ENCODE measurements at regions not wholly inside any gene's neighbourhood (a gene's known extent, or its start where the extent isn't known, plus 50 kb on each side); places are given as distances from the start of the nearest gene placed in this dataset.

DNA sequence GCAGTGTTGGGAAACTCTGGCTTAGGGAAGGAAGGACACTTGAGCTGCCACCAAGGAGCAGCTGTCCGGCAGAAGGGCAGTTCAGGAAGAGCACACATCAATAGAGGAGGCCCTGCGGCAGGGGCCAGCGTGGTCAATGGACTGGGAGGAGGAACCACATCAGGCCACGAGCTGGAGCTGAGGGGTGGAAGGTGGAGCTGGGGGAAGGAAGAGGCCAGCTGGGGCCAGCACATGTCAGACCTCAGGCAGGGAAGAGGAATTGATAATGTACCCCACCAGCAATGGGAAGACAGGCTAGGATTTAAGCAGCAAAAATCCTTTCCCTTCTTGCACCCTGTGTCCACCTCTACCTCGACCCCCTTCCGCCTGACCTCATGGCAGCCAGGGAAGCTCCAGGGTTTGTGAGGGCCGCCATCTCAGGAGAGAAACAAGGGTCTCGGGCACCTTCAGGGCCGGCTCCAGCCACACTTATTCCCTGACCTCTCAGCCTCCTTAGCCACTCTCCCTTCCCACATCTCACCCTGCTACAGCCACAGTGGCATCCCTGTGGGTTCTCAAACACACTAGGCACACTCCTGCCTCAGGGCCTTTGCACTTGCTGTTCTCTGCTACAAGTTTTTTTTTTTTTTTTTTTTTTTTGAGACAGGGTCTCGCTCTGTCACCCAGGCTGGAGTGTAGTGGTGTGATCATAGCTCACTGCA, 157.8 kb upstream of the GRK3 start (continued):
- TF ChIP-seq ZFP62 (CRISPR knock-in tag; IDR thresholded peaks at IDR 0.05) (no peak), ZNF335 (CRISPR knock-in tag; IDR thresholded peaks at IDR 0.05) (0 out of 2 replicates have a peak, but pooled peaks have one; percentile 36), ZNF430 (CRISPR knock-in tag; IDR thresholded peaks at IDR 0.05) (peak; percentile 56; the same call in 1 of the 2 replicates), RFXAP (CRISPR knock-in tag; IDR thresholded peaks at IDR 0.05; ENCODE audit: borderline replicate concordance) (peak; percentile 61; the same call in 1 of the 2 replicates), ZNF333 (CRISPR knock-in tag; IDR thresholded peaks at IDR 0.05; ENCODE audit: borderline replicate concordance) (no peak), SAP130 (CRISPR knock-in tag; IDR thresholded peaks at IDR 0.05; ENCODE audit: low read depth) (peak; percentile 92), MXD4 (CRISPR knock-in tag; IDR thresholded peaks at IDR 0.05) (peak; percentile 54; the same call in 1 of the 2 replicates), ETV5 (CRISPR knock-in tag; IDR thresholded peaks at IDR 0.05; ENCODE audit: borderline replicate concordance) (peak; percentile 51; the same call in 1 of the 2 replicates), CENPX (CRISPR knock-in tag; IDR thresholded peaks at IDR 0.05) (no peak), PHF8 (CRISPR knock-in tag; IDR thresholded peaks at IDR 0.05) (0 out of 2 replicates have a peak, but pooled peaks have one; percentile 29)
- TF ChIP-seq, protein P1, sequence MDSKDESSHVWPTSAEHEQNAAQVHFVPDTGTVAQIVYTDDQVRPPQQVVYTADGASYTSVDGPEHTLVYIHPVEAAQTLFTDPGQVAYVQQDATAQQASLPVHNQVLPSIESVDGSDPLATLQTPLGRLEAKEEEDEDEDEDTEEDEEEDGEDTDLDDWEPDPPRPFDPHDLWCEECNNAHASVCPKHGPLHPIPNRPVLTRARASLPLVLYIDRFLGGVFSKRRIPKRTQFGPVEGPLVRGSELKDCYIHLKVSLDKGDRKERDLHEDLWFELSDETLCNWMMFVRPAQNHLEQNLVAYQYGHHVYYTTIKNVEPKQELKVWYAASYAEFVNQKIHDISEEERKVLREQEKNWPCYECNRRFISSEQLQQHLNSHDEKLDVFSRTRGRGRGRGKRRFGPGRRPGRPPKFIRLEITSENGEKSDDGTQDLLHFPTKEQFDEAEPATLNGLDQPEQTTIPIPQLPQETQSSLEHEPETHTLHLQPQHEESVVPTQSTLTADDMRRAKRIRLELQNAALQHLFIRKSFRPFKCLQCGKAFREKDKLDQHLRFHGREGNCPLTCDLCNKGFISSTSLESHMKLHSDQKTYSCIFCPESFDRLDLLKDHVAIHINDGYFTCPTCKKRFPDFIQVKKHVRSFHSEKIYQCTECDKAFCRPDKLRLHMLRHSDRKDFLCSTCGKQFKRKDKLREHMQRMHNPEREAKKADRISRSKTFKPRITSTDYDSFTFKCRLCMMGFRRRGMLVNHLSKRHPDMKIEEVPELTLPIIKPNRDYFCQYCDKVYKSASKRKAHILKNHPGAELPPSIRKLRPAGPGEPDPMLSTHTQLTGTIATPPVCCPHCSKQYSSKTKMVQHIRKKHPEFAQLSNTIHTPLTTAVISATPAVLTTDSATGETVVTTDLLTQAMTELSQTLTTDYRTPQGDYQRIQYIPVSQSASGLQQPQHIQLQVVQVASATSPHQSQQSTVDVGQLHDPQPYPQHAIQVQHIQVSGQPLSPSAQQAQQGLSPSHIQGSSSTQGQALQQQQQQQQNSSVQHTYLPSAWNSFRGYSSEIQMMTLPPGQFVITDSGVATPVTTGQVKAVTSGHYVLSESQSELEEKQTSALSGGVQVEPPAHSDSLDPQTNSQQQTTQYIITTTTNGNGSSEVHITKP (CRISPR knock-in tag; IDR thresholded peaks at IDR 0.05; ENCODE audit: low read depth) = peak; percentile 63; the same call in 1 of the 2 replicates
- TF ChIP-seq, protein P2, sequence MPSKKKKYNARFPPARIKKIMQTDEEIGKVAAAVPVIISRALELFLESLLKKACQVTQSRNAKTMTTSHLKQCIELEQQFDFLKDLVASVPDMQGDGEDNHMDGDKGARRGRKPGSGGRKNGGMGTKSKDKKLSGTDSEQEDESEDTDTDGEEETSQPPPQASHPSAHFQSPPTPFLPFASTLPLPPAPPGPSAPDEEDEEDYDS (CRISPR knock-in tag; IDR thresholded peaks at IDR 0.05) = peak; percentile 31; the same call in 1 of the 2 replicates
- TF ChIP-seq, protein P3, sequence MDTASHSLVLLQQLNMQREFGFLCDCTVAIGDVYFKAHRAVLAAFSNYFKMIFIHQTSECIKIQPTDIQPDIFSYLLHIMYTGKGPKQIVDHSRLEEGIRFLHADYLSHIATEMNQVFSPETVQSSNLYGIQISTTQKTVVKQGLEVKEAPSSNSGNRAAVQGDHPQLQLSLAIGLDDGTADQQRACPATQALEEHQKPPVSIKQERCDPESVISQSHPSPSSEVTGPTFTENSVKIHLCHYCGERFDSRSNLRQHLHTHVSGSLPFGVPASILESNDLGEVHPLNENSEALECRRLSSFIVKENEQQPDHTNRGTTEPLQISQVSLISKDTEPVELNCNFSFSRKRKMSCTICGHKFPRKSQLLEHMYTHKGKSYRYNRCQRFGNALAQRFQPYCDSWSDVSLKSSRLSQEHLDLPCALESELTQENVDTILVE (CRISPR knock-in tag; IDR thresholded peaks at IDR 0.05) = no peak
- TF ChIP-seq, protein P4, sequence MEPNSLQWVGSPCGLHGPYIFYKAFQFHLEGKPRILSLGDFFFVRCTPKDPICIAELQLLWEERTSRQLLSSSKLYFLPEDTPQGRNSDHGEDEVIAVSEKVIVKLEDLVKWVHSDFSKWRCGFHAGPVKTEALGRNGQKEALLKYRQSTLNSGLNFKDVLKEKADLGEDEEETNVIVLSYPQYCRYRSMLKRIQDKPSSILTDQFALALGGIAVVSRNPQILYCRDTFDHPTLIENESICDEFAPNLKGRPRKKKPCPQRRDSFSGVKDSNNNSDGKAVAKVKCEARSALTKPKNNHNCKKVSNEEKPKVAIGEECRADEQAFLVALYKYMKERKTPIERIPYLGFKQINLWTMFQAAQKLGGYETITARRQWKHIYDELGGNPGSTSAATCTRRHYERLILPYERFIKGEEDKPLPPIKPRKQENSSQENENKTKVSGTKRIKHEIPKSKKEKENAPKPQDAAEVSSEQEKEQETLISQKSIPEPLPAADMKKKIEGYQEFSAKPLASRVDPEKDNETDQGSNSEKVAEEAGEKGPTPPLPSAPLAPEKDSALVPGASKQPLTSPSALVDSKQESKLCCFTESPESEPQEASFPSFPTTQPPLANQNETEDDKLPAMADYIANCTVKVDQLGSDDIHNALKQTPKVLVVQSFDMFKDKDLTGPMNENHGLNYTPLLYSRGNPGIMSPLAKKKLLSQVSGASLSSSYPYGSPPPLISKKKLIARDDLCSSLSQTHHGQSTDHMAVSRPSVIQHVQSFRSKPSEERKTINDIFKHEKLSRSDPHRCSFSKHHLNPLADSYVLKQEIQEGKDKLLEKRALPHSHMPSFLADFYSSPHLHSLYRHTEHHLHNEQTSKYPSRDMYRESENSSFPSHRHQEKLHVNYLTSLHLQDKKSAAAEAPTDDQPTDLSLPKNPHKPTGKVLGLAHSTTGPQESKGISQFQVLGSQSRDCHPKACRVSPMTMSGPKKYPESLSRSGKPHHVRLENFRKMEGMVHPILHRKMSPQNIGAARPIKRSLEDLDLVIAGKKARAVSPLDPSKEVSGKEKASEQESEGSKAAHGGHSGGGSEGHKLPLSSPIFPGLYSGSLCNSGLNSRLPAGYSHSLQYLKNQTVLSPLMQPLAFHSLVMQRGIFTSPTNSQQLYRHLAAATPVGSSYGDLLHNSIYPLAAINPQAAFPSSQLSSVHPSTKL (CRISPR knock-in tag; IDR thresholded peaks at IDR 0.05) = peak; percentile 69
- TF ChIP-seq, protein P5, sequence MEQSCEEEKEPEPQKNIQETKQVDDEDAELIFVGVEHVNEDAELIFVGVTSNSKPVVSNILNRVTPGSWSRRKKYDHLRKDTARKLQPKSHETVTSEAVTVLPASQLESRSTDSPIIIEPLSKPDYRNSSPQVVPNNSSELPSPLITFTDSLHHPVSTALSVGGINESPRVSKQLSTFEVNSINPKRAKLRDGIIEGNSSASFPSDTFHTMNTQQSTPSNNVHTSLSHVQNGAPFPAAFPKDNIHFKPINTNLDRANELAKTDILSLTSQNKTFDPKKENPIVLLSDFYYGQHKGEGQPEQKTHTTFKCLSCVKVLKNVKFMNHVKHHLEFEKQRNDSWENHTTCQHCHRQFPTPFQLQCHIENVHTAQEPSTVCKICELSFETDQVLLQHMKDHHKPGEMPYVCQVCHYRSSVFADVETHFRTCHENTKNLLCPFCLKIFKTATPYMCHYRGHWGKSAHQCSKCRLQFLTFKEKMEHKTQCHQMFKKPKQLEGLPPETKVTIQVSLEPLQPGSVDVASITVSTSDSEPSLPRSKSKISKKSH (CRISPR knock-in tag; IDR thresholded peaks at IDR 0.05; ENCODE audit: borderline replicate concordance) = no peak; the same call in 1 of the 2 replicates
- TF ChIP-seq, protein P6, sequence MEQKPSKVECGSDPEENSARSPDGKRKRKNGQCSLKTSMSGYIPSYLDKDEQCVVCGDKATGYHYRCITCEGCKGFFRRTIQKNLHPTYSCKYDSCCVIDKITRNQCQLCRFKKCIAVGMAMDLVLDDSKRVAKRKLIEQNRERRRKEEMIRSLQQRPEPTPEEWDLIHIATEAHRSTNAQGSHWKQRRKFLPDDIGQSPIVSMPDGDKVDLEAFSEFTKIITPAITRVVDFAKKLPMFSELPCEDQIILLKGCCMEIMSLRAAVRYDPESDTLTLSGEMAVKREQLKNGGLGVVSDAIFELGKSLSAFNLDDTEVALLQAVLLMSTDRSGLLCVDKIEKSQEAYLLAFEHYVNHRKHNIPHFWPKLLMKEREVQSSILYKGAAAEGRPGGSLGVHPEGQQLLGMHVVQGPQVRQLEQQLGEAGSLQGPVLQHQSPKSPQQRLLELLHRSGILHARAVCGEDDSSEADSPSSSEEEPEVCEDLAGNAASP (CRISPR knock-in tag; IDR thresholded peaks at IDR 0.05; ENCODE audit: borderline replicate concordance) = peak; percentile 43; the same call in 1 of the 2 replicates

Measured in HepG2 (cell line).